PC-3 (cell line): ENCODE measurements at regions not wholly inside any gene's neighbourhood (a gene's known extent, or its start where the extent isn't known, plus 50 kb on each side); places are given as distances from the start of the nearest gene placed in this dataset.
"Not testable (repeated sequence)": the region's sequence is repeated elsewhere in the genome, so short reads cannot be mapped to it uniquely, and the experiment has no call there.

Source experiments
- CTCF ChIP-seq: fragments of 300-600 bp; sonication (generic); conservative IDR thresholded peaks from 2 replicates; pipeline ENCODE4 v1.5.1; 2017; ENCODE audit warnings: antibody characterized with exemption, low read depth, mild to moderate bottlenecking, low read length
- EZH2phosphoT487 ChIP-seq: fragments of 300-600 bp; sonication (generic); IDR thresholded peaks from 2 replicates; pipeline ENCODE4 v1.6.1; 2018; ENCODE audit warnings: mild to moderate bottlenecking, antibody characterized with exemption, low read length, borderline replicate concordance

GRCh38 chr7:96782686-96783298, 73.1 kb upstream of the SEM1 start:
- TF ChIP-seq CTCF, EZH2phosphoT487: not testable (repeated sequence)
